ENCODE measurements at regions not wholly inside any gene's neighbourhood (a gene's known extent, or its start where the extent isn't known, plus 50 kb on each side); places are given as distances from the start of the nearest gene placed in this dataset.

- 39% methylated on average over 1 of the region's 1 CpG for WGBS
- Histone ChIP-seq H3K36me3 (ENCODE audit: insufficient read depth) (no peaks in the 10 kb centered on the region), H3K4me3 (ENCODE audit: low read depth, low read length) (no peak overlapping the region), H3K4me1 (ENCODE audit: insufficient read depth) (no peaks in the 10 kb centered on the region), H3K27ac (ENCODE audit: low read depth) (no peak overlapping the region)
- no peak for DNase-seq (ENCODE audit: extremely low spot score)
These were observed 682.9 kb downstream of the KCNJ3 start for GRCh38 chr2:155381436-155381835.

GRCh38 chr2:155379494-155379893 lies 681.0 kb downstream of the KCNJ3 start:
- Histone ChIP-seq H3K4me1 (ENCODE audit: insufficient read depth) (no peaks in the 10 kb centered on the region), H3K4me3 (ENCODE audit: low read depth, low read length) (no peak overlapping the region), H3K36me3 (ENCODE audit: insufficient read depth) (no peaks in the 10 kb centered on the region), H3K27ac (ENCODE audit: low read depth) (no peak overlapping the region)
- no peak for DNase-seq (ENCODE audit: extremely low spot score)
- whole genome bisulfite sequencing = 54% methylated on average over 2 of the region's 2 CpGs

GRCh38 chr2:155377931-155378444 lies 679.5 kb downstream of the KCNJ3 start:
- no peak for DNase-seq (ENCODE audit: extremely low spot score)
- H3K27ac ChIP-seq (ENCODE audit: low read depth) = no peak overlapping the region
- H3K36me3 ChIP-seq (ENCODE audit: insufficient read depth) = no peaks in the 10 kb centered on the region
- no peak overlapping the region for H3K4me3 ChIP-seq (ENCODE audit: low read depth, low read length)
- WGBS = 75% methylated on average over 1 of the region's 1 CpG
- no peaks in the 10 kb centered on the region for H3K4me1 ChIP-seq (ENCODE audit: insufficient read depth)

GRCh38 chr2:155377266-155377680 lies 678.8 kb downstream of the KCNJ3 start:
- 61% methylated on average over 5 of the region's 5 CpGs for WGBS
- Histone ChIP-seq H3K4me3 (ENCODE audit: low read depth, low read length) (no peak overlapping the region), H3K27ac (ENCODE audit: low read depth) (no peak overlapping the region), H3K4me1 (ENCODE audit: insufficient read depth) (no peaks in the 10 kb centered on the region), H3K36me3 (ENCODE audit: insufficient read depth) (no peaks in the 10 kb centered on the region)
- DNase-seq (ENCODE audit: extremely low spot score) = no peak

- DNase-seq (ENCODE audit: extremely low spot score) = no peak
- H3K27ac ChIP-seq (ENCODE audit: low read depth) = no peak overlapping the region
- no peak overlapping the region for H3K4me3 ChIP-seq (ENCODE audit: low read depth, low read length)
- H3K36me3 ChIP-seq (ENCODE audit: insufficient read depth) = no peaks in the 10 kb centered on the region
- H3K4me1 ChIP-seq (ENCODE audit: insufficient read depth) = no peaks in the 10 kb centered on the region
- WGBS = 21% methylated on average over 2 of the region's 2 CpGs
These were observed 674.5 kb downstream of the KCNJ3 start for GRCh38 chr2:155372969-155373368.

GRCh38 chr2:155368934-155369333 lies 670.4 kb downstream of the KCNJ3 start:
- DNase-seq (ENCODE audit: extremely low spot score) = no peak
- Histone ChIP-seq H3K4me1 (ENCODE audit: insufficient read depth) (no peaks in the 10 kb centered on the region), H3K27ac (ENCODE audit: low read depth) (no peak overlapping the region), H3K4me3 (ENCODE audit: low read depth, low read length) (no peak overlapping the region), H3K36me3 (ENCODE audit: insufficient read depth) (no peaks in the 10 kb centered on the region)
- WGBS = 11% methylated on average over 1 of the region's 1 CpG

- Histone ChIP-seq H3K27ac (ENCODE audit: low read depth) (no peak overlapping the region), H3K36me3 (ENCODE audit: insufficient read depth) (no peaks in the 10 kb centered on the region), H3K4me1 (ENCODE audit: insufficient read depth) (no peaks in the 10 kb centered on the region), H3K4me3 (ENCODE audit: low read depth, low read length) (no peak overlapping the region)
- 95% methylated on average over 3 of the region's 3 CpGs for WGBS
- DNase-seq (ENCODE audit: extremely low spot score) = no peak
These were observed 666.3 kb downstream of the KCNJ3 start for GRCh38 chr2:155364766-155365165.

GRCh38 chr2:155363349-155363888 lies 664.9 kb downstream of the KCNJ3 start:
- H3K36me3 ChIP-seq (ENCODE audit: insufficient read depth) = no peaks in the 10 kb centered on the region
- no peaks in the 10 kb centered on the region for H3K4me1 ChIP-seq (ENCODE audit: insufficient read depth)
- DNase-seq (ENCODE audit: extremely low spot score) = no peak
- H3K27ac ChIP-seq (ENCODE audit: low read depth) = no peak overlapping the region
- 89% methylated on average over 8 of the region's 8 CpGs for WGBS
- no peak overlapping the region for H3K4me3 ChIP-seq (ENCODE audit: low read depth, low read length)

GRCh38 chr2:155357172-155357571 lies 658.7 kb downstream of the KCNJ3 start:
- Histone ChIP-seq H3K4me3 (ENCODE audit: low read depth, low read length) (no peak overlapping the region), H3K27ac (ENCODE audit: low read depth) (no peak overlapping the region), H3K36me3 (ENCODE audit: insufficient read depth) (no peaks in the 10 kb centered on the region), H3K4me1 (ENCODE audit: insufficient read depth) (no peaks in the 10 kb centered on the region)
- no peak for DNase-seq (ENCODE audit: extremely low spot score)
- 60% methylated on average over 1 of the region's 1 CpG for WGBS

GRCh38 chr2:155356250-155356649 lies 657.8 kb downstream of the KCNJ3 start:
- no peak overlapping the region for H3K27ac ChIP-seq (ENCODE audit: low read depth)
- H3K4me3 ChIP-seq (ENCODE audit: low read depth, low read length) = no peak overlapping the region
- DNase-seq (ENCODE audit: extremely low spot score) = no peak
- no peaks in the 10 kb centered on the region for H3K36me3 ChIP-seq (ENCODE audit: insufficient read depth)
- no peaks in the 10 kb centered on the region for H3K4me1 ChIP-seq (ENCODE audit: insufficient read depth)
- 95% methylated on average over 1 of the region's 1 CpG for WGBS

- H3K36me3 ChIP-seq (ENCODE audit: insufficient read depth) = no peaks in the 10 kb centered on the region
- H3K27ac ChIP-seq (ENCODE audit: low read depth) = no peak overlapping the region
- H3K4me1 ChIP-seq (ENCODE audit: insufficient read depth) = no peaks in the 10 kb centered on the region
- DNase-seq (ENCODE audit: extremely low spot score) = no peak
- no peak overlapping the region for H3K4me3 ChIP-seq (ENCODE audit: low read depth, low read length)
- WGBS = 87% methylated on average over 17 of the region's 17 CpGs
These were observed 652.5 kb downstream of the KCNJ3 start for GRCh38 chr2:155350783-155351580.

- WGBS = 89% methylated on average over 2 of the region's 2 CpGs
- DNase-seq (ENCODE audit: extremely low spot score) = no peak
These were observed 633.5 kb downstream of the KCNJ3 start for GRCh38 chr2:155332016-155332415.

GRCh38 chr2:155320236-155320635 lies 621.7 kb downstream of the KCNJ3 start:
- Histone ChIP-seq H3K4me3 (ENCODE audit: low read depth, low read length) (no peak overlapping the region), H3K4me1 (ENCODE audit: insufficient read depth) (no peaks in the 10 kb centered on the region), H3K36me3 (ENCODE audit: insufficient read depth) (no peaks in the 10 kb centered on the region), H3K27ac (ENCODE audit: low read depth) (no peak overlapping the region)
- no peak for DNase-seq (ENCODE audit: extremely low spot score)
- WGBS = 62% methylated on average over 1 of the region's 1 CpG

More at GRCh38 chr2:155332016-155332415, 633.5 kb downstream of the KCNJ3 start:
- Histone ChIP-seq H3K4me1 (ENCODE audit: insufficient read depth) (no peaks in the 10 kb centered on the region), H3K27ac (ENCODE audit: low read depth) (no peak overlapping the region), H3K4me3 (ENCODE audit: low read depth, low read length) (no peak overlapping the region), H3K36me3 (ENCODE audit: insufficient read depth) (no peaks in the 10 kb centered on the region)

- Histone ChIP-seq H3K27ac (ENCODE audit: low read depth) (no peak overlapping the region), H3K36me3 (ENCODE audit: insufficient read depth) (no peaks in the 10 kb centered on the region), H3K4me3 (ENCODE audit: low read depth, low read length) (no peak overlapping the region), H3K4me1 (ENCODE audit: insufficient read depth) (no peaks in the 10 kb centered on the region)
- no peak for DNase-seq (ENCODE audit: extremely low spot score)
- WGBS = 86% methylated on average over 2 of the region's 2 CpGs
These were observed 620.2 kb downstream of the KCNJ3 start for GRCh38 chr2:155318710-155319109.
